C4-2B (cell line): ENCODE measurements at regions not wholly inside any gene's neighbourhood (a gene's known extent, or its start where the extent isn't known, plus 50 kb on each side); places are given as distances from the start of the nearest gene placed in this dataset.
"Not testable (repeated sequence)": the region's sequence is repeated elsewhere in the genome, so short reads cannot be mapped to it uniquely, and the experiment has no call there.

Experiments used
- H3K27ac ChIP-seq: fragments of 450-650 bp; 2 replicates; pipeline ENCODE4 v1.5.1; 2017
- ZFX ChIP-seq: fragments of 450-650 bp; IDR thresholded peaks from 2 replicates; pipeline ENCODE4 v1.6.1; 2017
- TF ChIP-seq, protein P1 (sequence below): fragments of 450-650 bp; conservative IDR thresholded peaks from 2 replicates; pipeline ENCODE4 v1.5.1; 2017; ENCODE audit warnings: mild to moderate bottlenecking

GRCh38 chr9:6105738-6106137 is 90.3 kb upstream of the RANBP6 start:
- H3K27ac ChIP-seq: no peak overlapping the region
- TF ChIP-seq ZFX: no peak
- TF ChIP-seq, protein P1, sequence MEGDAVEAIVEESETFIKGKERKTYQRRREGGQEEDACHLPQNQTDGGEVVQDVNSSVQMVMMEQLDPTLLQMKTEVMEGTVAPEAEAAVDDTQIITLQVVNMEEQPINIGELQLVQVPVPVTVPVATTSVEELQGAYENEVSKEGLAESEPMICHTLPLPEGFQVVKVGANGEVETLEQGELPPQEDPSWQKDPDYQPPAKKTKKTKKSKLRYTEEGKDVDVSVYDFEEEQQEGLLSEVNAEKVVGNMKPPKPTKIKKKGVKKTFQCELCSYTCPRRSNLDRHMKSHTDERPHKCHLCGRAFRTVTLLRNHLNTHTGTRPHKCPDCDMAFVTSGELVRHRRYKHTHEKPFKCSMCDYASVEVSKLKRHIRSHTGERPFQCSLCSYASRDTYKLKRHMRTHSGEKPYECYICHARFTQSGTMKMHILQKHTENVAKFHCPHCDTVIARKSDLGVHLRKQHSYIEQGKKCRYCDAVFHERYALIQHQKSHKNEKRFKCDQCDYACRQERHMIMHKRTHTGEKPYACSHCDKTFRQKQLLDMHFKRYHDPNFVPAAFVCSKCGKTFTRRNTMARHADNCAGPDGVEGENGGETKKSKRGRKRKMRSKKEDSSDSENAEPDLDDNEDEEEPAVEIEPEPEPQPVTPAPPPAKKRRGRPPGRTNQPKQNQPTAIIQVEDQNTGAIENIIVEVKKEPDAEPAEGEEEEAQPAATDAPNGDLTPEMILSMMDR: no peak

DNA sequence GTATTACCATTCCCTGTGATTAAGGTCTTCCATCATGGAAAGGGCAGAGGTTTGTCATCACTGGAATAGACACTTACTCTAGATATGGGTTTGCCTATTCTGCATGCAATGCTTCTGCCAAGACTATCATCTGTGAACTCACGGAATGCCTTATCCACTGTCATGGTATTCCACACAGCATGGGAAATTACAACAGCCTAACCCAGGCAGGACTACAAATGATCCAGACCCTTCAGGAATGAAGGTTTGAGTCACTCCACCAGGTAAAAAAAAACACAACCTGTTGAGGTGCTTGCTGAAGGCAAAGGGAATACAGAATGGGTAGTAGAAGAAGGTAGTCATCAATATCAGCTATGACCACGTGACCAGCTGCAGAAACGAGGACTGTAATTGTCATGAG is 89.0 kb upstream of the RANBP6 start:
- not testable (repeated sequence) for H3K27ac ChIP-seq

- H3K27ac ChIP-seq: not testable (repeated sequence)
Observed at GRCh38 chr9:6103911-6104310, 88.5 kb upstream of the RANBP6 start.

DNA sequence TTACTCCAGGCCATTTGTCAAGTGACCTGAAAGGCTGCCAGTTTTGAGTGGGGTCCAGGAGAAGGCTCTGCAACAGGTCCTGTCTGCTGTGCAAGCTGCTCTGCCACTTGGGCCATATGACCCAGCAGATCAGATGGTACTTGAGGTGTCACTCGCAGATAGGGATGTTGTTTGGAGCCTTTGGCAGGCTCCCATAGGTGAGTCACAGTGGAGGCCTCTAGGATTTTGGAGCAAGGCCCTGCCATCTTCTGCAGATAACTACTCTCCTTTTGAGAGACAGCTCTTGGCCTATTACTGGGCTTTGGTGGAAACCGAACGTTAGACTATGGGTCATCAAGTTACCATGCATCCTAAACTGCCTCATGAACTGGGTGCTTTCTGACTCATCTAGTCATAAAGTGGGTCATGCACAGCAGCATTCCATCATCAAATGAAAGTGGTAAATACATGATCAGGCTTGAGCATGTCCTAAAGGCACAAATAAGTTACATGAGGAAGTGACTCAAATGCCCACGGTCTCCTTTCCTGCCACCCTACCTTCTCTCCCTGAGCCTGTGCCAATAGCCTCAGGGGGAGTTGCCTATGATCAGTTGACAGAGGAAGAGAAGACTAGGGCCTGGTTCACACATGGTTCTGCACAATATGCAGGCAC is 87.0 kb upstream of the RANBP6 start:
- not testable (repeated sequence) for H3K27ac ChIP-seq

GRCh38 chr9:6101725-6102124 is 86.3 kb upstream of the RANBP6 start:
- H3K27ac ChIP-seq: not testable (repeated sequence)

DNA sequence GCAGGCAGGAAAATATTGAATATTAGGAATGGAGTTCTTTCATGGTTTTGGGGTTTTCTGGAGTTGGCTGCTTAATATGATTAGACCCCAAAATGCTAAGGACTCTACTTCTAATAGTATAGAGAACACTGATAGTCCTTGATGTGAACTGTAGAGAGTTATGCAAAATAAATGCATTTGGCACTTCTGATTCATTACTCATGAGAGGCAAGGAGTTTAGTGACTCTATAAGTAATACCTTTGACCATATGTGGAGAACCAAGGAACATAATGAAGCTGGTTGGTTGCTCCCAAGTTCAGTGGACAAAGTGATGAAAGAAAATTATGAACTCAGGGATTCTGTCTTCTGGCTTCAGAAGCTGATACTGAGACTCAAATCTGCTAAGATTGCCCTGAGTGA is 83.9 kb upstream of the RANBP6 start:
- H3K27ac ChIP-seq: not testable (repeated sequence)

DNA sequence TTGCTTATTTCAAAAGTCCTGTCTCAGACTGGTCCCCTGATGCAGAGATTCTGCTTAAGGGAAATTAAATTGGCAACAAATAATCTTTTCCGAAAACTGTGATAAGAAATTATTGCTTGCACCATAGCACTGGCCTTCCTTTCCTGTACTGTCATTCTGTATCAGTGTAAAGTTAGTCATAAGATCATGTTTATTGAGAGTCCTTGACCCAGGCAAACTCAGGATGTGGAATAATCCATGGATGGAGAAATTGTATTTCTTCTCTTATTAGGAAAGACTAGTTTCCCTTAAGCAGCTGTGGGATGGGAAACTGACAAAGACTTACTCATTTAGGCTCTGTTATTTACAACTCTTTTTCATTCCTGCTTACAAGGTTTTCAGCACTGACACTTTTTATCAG is 83.0 kb upstream of the RANBP6 start:
- TF ChIP-seq, protein P1: no peak
- no peak for TF ChIP-seq ZFX
- H3K27ac ChIP-seq: no peak overlapping the region

DNA sequence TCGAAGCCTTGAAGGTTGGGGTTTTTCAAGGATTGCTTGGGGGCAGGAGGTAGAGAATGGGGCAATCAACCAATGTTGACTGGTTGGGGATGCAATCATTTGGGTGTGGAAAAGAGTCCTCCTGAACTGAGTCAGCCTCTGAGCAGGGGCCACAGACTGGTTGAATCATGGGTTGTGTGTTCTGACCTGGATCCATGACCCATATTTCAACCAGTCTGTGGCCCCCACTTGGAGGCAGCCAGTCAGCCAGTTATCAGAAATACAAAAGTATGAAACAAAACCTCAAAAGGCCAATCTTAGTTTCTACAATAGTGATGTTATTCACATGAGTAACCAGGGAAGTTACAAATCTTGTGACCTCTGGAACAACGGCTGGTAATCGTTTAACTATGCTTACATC is 81.4 kb upstream of the RANBP6 start:
- TF ChIP-seq, protein P1: no peak
- no peak for TF ChIP-seq ZFX

GRCh38 chr9:6090277-6091210 is 75.1 kb upstream of the RANBP6 start:
- TF ChIP-seq, protein P1: no peak
- TF ChIP-seq ZFX: no peak
- H3K27ac ChIP-seq: no peak overlapping the region

More for the DNA sequence above, 81.4 kb upstream of the RANBP6 start:
- H3K27ac ChIP-seq: no peak overlapping the region

GRCh38 chr9:6089300-6089699 is 73.9 kb upstream of the RANBP6 start:
- no peak overlapping the region for H3K27ac ChIP-seq
- TF ChIP-seq ZFX: no peak
- TF ChIP-seq, protein P1: no peak
